ENCODE measurements at regions not wholly inside any gene's neighbourhood (a gene's known extent, or its start where the extent isn't known, plus 50 kb on each side); places are given as distances from the start of the nearest gene placed in this dataset.

GRCh38 chr3:173258697-173259096 lies 117.7 kb upstream of the SPATA16 start:
- no peak for TF ChIP-seq YY1 (IDR thresholded peaks at IDR 0.05; ENCODE audit: extremely low read depth, insufficient replicate concordance, low read depth, low read length)
- no peak for TF ChIP-seq POLR2AphosphoS5 (IDR thresholded peaks at IDR 0.05; ENCODE audit: low read depth, low read length)
- no peak for TF ChIP-seq RAD21 (IDR thresholded peaks at IDR 0.05; ENCODE audit: low read depth)
- no peak for TF ChIP-seq JUND (IDR thresholded peaks at IDR 0.05)
- no peak for TF ChIP-seq SIN3A (IDR thresholded peaks at IDR 0.05; ENCODE audit: low read depth)
- TF ChIP-seq CTCF (IDR thresholded peaks at IDR 0.05 in 2 of 3, conservative IDR thresholded peaks at IDR 0.05 in 1 of 3; ENCODE audit: borderline replicate concordance in 1 of 3, insufficient read depth in 1 of 3, low read depth in 2 of 3, low read length in 2 of 3), result no peak
